IMR-90 (cell line): ENCODE measurements at regions not wholly inside any gene's neighbourhood (a gene's known extent, or its start where the extent isn't known, plus 50 kb on each side); places are given as distances from the start of the nearest gene placed in this dataset.

Experiments
- ATAC-seq: fragments of 200-7000 bp; cut with Tn5 transposase; 2 replicates; pipeline ENCODE4 v1.9.1; 2020; ENCODE audit warnings: low read depth, mild to moderate bottlenecking, moderate library complexity
- BruUV-seq: library from RNA; stranded (reverse); fragments of 400-500 nt; replicated peaks from 2 replicates; lab custom pipeline; 2021; lab: Mats Ljungman, UMichigan
- CTCF ChIA-PET: fragments of 300-600 bp; formaldehyde crosslinking; extraction: SDS; loops from one replicate; lab custom pipeline; 2021; ENCODE audit warnings: antibody characterized with exemption; lab: Yijun Ruan, JAX
- POLR2A ChIA-PET: fragments of 300-600 bp; sonication (Branson Sonifier 250); formaldehyde crosslinking; loops from one replicate; lab custom pipeline; 2022; ENCODE audit warnings: antibody characterized with exemption; ENCODE audit not compliant: unreplicated experiment; lab: Charles Lee
- DNase-seq: peaks from one replicate; pipeline ENCODE4 v3.0.0; 2013
- H2AFZ ChIP-seq: replicated peaks from 2 replicates; pipeline ENCODE3; 2013; ENCODE audit warnings: low read length, mild to moderate bottlenecking; ENCODE audit not compliant: poor library complexity
- H2AK5ac ChIP-seq: 2 replicates; pipeline ENCODE4 v1.6.1; 2013; ENCODE audit warnings: low read depth, low read length, inconsistent platforms
- H2AK9ac ChIP-seq: replicated peaks from 2 replicates; pipeline ENCODE3; 2013; ENCODE audit warnings: mild to moderate bottlenecking, low read depth, low read length, moderate library complexity; ENCODE audit not compliant: poor library complexity
- H2BK120ac ChIP-seq: 2 replicates; pipeline ENCODE4 v1.6.1; 2013; ENCODE audit warnings: low read depth, low read length, inconsistent platforms
- H2BK15ac ChIP-seq: 3 replicates; pipeline ENCODE4 v1.6.1; 2013; ENCODE audit warnings: low read depth, low read length, inconsistent platforms
- H2BK20ac ChIP-seq: 2 replicates; pipeline ENCODE4 v1.6.1; 2013; ENCODE audit warnings: low read depth, mild to moderate bottlenecking, inconsistent platforms, low read length, moderate library complexity
- H2BK5ac ChIP-seq: 2 replicates; pipeline ENCODE4 v1.6.1; 2013; ENCODE audit warnings: mild to moderate bottlenecking, low read depth, low read length, inconsistent platforms; ENCODE audit not compliant: poor library complexity, severe bottlenecking
- H3K14ac ChIP-seq: replicated peaks from 2 replicates; pipeline ENCODE4 v1.6.1; 2013; ENCODE audit warnings: low read depth, low read length, inconsistent platforms
- H3K18ac ChIP-seq: 2 replicates; pipeline ENCODE4 v1.6.1; 2013; ENCODE audit warnings: low read depth, low read length, control low read depth
- H3K23ac ChIP-seq: 2 replicates; pipeline ENCODE4 v1.6.1; 2013; ENCODE audit warnings: low read depth, low read length, inconsistent platforms
- H3K27ac ChIP-seq: 2 replicates; pipeline ENCODE4 v1.5.1; 2013; ENCODE audit warnings: mild to moderate bottlenecking, control low read depth, low read length; ENCODE audit not compliant: insufficient read depth
- H3K27me3 ChIP-seq: 2 replicates; pipeline ENCODE4 v1.6.1; 2013; ENCODE audit warnings: low read length; ENCODE audit not compliant: control insufficient read depth, insufficient read depth
- H3K36me3 ChIP-seq: 2 replicates; pipeline ENCODE4 v1.6.1; 2013; ENCODE audit warnings: low read length, mixed read lengths; ENCODE audit not compliant: control insufficient read depth, insufficient read depth
- H3K4ac ChIP-seq: 2 replicates; pipeline ENCODE4 v1.6.1; 2013; ENCODE audit warnings: low read depth, low read length, inconsistent platforms
- H3K4me1 ChIP-seq: 2 replicates; pipeline ENCODE4 v1.6.1; 2013; ENCODE audit warnings: low read length, mixed read lengths; ENCODE audit not compliant: control insufficient read depth, insufficient read depth
- H3K4me2 ChIP-seq: 2 replicates; pipeline ENCODE4 v1.6.1; 2013; ENCODE audit warnings: low read depth, mild to moderate bottlenecking, control low read depth, low read length, moderate library complexity
- H3K4me3 ChIP-seq: 2 replicates; pipeline ENCODE4 v1.5.1; 2013; ENCODE audit warnings: low read depth, mild to moderate bottlenecking, control low read depth, low read length, moderate library complexity; ENCODE audit not compliant: insufficient read depth
- H3K56ac ChIP-seq: 2 replicates; pipeline ENCODE4 v1.6.1; 2013; ENCODE audit warnings: low read length, inconsistent platforms; ENCODE audit not compliant: insufficient read depth; ENCODE audit errors: extremely low read depth
- H3K79me1 ChIP-seq, 2 experiments: 2 replicates each; pipeline ENCODE4 v1.6.1; 2013; ENCODE audit warnings: low read length in 2 of 2, inconsistent platforms in 1 of 2, low read depth in 1 of 2
- H3K9ac ChIP-seq: 2 replicates; pipeline ENCODE4 v1.6.1; 2013; ENCODE audit warnings: low read depth, low read length, control low read depth
- H3K9me1 ChIP-seq: 2 replicates; pipeline ENCODE4 v1.6.1; 2013; ENCODE audit warnings: low read length, inconsistent platforms; ENCODE audit not compliant: insufficient read depth
- H3K9me3 ChIP-seq: 2 replicates; pipeline ENCODE4 v1.6.1; 2013; ENCODE audit warnings: low read length; ENCODE audit not compliant: control insufficient read depth, insufficient read depth
- H4K20me1 ChIP-seq: 2 replicates; pipeline ENCODE4 v1.6.1; 2013; ENCODE audit warnings: low read length, inconsistent platforms; ENCODE audit not compliant: insufficient read depth
- H4K5ac ChIP-seq: 2 replicates; pipeline ENCODE4 v1.6.1; 2013; ENCODE audit warnings: mild to moderate bottlenecking, low read depth, low read length, control low read depth
- H4K8ac ChIP-seq, 2 experiments: 2 replicates each; pipeline ENCODE4 v1.6.1; 2013; ENCODE audit warnings: low read depth in 2 of 2, low read length in 2 of 2, control low read depth in 1 of 2, inconsistent platforms in 1 of 2
- H4K91ac ChIP-seq: 2 replicates; pipeline ENCODE4 v1.6.1; 2013; ENCODE audit warnings: low read depth, low read length, inconsistent platforms; ENCODE audit not compliant: insufficient read depth
- BHLHE40 ChIP-seq: fragments of 150-350 bp; IDR thresholded peaks from 2 replicates; pipeline ENCODE4 v1.6.1; 2016; ENCODE audit warnings: mild to moderate bottlenecking, low read depth, low read length
- MAZ ChIP-seq: IDR thresholded peaks from 2 replicates; pipeline ENCODE4 v1.6.1; 2012; ENCODE audit warnings: low read depth, mild to moderate bottlenecking, low read length, improper control_type of control experiment, moderate library complexity, borderline replicate concordance
- NFE2L2 ChIP-seq: fragments of 150-350 bp; IDR thresholded peaks from 2 replicates; pipeline ENCODE4 v1.6.1; 2016; ENCODE audit warnings: low read depth, mild to moderate bottlenecking, low read length
- POLR2A ChIP-seq: IDR thresholded peaks from 2 replicates; pipeline ENCODE4 v1.6.1; 2012; ENCODE audit warnings: mild to moderate bottlenecking, low read depth, low read length
- RFX5 ChIP-seq: IDR thresholded peaks from 2 replicates; pipeline ENCODE4 v1.8.0; 2012; ENCODE audit warnings: low read depth, mild to moderate bottlenecking, low read length, moderate library complexity
- WGBS, 2 experiments: methylation state at CpG; one replicate each; pipeline versions ENCODE4 v1.1.5 to v1.1.7; 2013; ENCODE audit warnings: missing lambda C conversion rate in 2 of 2; ENCODE audit not compliant: insufficient read length in 1 of 2; ENCODE audit errors: extremely low coverage in 2 of 2; 5-methylcytosine and 5-hydroxymethylcytosine counted together
- dilution Hi-C: fragments of 300-500 bp; cut with HindIII; formaldehyde crosslinking; loops from one replicate; pipeline ENCODE4 v1.14.3; 2018; ENCODE audit warnings: low sequenced_read_pairs; ENCODE audit not compliant: unreplicated experiment
- in situ Hi-C: fragments of 300-500 bp; cut with MboI; formaldehyde crosslinking; loops from 3 replicates; pipeline ENCODE4 v1.14.3; 2019; ENCODE audit warnings: low sequenced_read_pairs, inconsistent platforms, mixed read lengths
- intact Hi-C: fragments of 100-400 bp; cut with micrococcal nuclease; formaldehyde crosslinking; loops from 2 replicates; pipeline ENCODE4 v1.10.0; 2022

DNA sequence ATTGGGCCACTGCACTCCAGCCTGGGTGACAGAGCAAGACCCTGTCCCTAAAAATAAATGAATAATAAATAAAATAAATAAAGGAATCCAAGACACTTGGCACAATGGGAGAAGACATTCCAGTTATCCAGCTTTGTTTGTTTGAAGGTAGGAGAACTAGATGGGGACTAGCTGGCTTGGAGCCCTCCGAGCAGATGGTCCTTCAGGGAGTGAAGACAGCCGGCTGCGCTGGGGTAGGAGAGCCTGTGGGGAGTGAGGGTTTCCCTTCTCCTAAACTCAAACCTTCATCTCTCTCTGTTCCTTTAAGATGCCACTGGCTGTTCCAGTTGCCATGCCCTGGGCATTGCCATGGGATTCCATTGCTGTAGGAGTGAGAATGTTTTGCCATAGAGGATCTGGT is 120.6 kb downstream of the NAV1 start:
- BruUV-seq, result no TSS peak
- DNase-seq, result no peak
- no peak overlapping the region for H3K4me3 ChIP-seq
- H3K36me3 ChIP-seq, result peaks cover 14% of the 10 kb centered on the region
- H3K4me2 ChIP-seq, result no peak overlapping the region
- ChIA-PET CTCF (no interaction called here), POLR2A (interaction anchor here (1.0 kb wide), 1 partner anchor 10 kb away, joined by 3 read pairs; no protein-coding TSS in a partner anchor)
- no peak overlapping the region for H2AFZ ChIP-seq
- dilution Hi-C loops, result no loop called here
- no CpG with 5 or more reads among the region's 3 CpGs for WGBS, 2 experiments
- no peak overlapping the region for H2BK120ac ChIP-seq
- peaks cover 31 to 100% of the 10 kb centered on the region in 2 experiments for H3K79me1 ChIP-seq
- H4K8ac ChIP-seq, result no peak overlapping the region
- no peak overlapping the region for H3K23ac ChIP-seq
- H3K27me3 ChIP-seq, result no peaks in the 10 kb centered on the region
- in situ Hi-C loops, result no loop called here
- no peak overlapping the region for H4K5ac ChIP-seq
- H2AK5ac ChIP-seq, result 0 out of 2 replicates have a peak overlapping the region, but pooled peaks have one; percentile 46
- no peak overlapping the region for H3K9ac ChIP-seq
- peaks cover 24% of the 10 kb centered on the region for H3K4me1 ChIP-seq
- no peak overlapping the region for H3K4ac ChIP-seq
- H3K14ac ChIP-seq, result no peak overlapping the region
- no peak overlapping the region for H4K91ac ChIP-seq
- TF ChIP-seq NFE2L2, result no peak
- TF ChIP-seq RFX5, result no peak
- no peak for TF ChIP-seq BHLHE40
- TF ChIP-seq MAZ, result no peak
- no peak for TF ChIP-seq POLR2A
- ATAC-seq, result no peak
- H3K27ac ChIP-seq, result no peak overlapping the region
- no peaks in the 10 kb centered on the region for H3K9me3 ChIP-seq
- no peak overlapping the region for H2AK9ac ChIP-seq
- no peak overlapping the region for H3K18ac ChIP-seq
- H2BK15ac ChIP-seq, result no peak overlapping the region
- no peak overlapping the region for H3K56ac ChIP-seq
- no peak overlapping the region for H2BK5ac ChIP-seq
- H4K20me1 ChIP-seq, result peaks cover 100% of the 10 kb centered on the region
- intact Hi-C loops, result no loop called here
- H2BK20ac ChIP-seq, result no peak overlapping the region
- peaks cover 67% of the 10 kb centered on the region for H3K9me1 ChIP-seq
